Fibroblast of skin of left quadriceps (primary cell): ENCODE measurements at regions not wholly inside any gene's neighbourhood (a gene's known extent, or its start where the extent isn't known, plus 50 kb on each side); places are given as distances from the start of the nearest gene placed in this dataset.
"Not testable (repeated sequence)": the region's sequence is repeated elsewhere in the genome, so short reads cannot be mapped to it uniquely, and the experiment has no call there.

Experiments used
- DNase-seq, 2 experiments: peaks; one replicate each; pipeline ENCODE4 v3.0.0-alpha.2; 2013; ENCODE audit warnings: low read depth in 2 of 2

DNA sequence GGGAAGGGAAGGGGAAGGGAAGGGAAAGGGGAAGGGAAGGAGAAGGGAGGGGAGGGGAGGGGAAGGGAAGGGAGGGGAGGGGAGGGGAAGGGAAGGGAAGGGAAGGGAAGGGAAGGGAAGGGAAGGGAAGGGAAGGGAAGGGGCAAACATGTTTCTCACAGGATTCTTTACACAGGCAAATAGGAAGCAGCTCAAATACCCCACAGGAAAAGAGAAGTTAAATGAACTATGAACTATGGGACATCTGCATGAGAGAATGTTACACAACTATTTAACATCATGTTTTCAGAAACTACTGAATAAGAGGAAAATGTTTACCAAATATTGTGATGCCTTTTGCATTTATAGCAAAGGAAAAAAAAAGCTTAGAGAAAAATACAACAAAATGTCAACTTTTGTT is 125.4 kb upstream of the SLC30A5 start:
- no peak for DNase-seq

DNA sequence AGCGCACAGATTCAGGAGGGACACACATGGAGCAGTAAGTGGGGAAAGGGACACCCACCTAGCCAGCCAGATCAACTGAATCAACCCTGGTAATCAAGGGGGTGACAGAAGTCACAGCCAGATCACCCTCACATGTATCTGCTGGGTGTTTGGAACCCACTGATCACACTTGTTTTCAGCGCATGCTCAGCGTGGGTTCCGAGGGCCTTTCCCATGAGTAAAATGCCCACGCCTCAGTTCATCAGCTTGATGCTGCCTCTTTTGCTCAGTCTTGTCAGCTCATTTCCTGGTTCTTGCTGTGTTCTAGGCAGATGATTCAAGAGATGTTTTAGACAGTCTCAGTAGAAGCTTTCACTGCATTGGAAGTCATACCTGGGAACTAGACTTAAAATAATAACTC is 123.2 kb upstream of the SLC30A5 start:
- DNase-seq, result no peak

DNA sequence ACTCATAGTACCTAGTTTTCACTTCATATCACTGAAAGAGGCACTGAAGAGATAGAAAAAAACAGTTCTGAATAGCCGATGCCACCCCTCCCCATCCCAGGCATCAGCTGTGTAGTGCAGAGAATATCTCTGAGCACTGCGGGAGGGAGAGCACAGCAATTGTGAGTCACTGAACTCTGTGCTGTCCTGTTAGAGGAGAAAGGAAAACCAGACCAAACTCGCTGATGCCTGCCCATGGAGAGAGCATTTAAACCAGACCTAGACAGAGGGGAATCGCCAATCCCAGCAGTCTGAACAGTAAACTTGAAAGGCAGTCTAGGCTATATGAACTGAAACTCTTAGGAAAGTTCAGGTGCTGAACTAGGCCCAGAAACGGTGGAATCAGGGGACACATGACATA is 120.1 kb upstream of the SLC30A5 start:
- no peak for DNase-seq

GRCh38 chr5:68983043-68983442 is 110.8 kb upstream of the SLC30A5 start:
- no peak for DNase-seq

DNA sequence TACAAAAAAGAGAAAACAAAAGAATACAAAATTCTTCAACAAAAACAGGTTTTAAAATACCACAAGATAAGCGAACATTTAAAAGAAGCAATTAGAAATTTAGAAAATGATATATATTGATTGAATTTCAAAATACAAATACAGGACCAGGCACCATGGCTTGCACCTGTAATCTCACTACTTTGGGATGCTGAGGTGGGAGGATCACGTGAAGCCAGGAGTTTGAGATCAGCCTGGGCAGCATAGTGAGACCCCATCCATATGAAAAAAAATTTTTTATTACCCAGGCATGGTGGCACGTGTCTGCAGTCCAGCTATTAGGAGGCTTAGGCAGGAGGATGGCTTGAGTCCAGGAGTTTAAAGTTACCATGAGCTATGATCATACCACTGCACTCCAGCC is 109.9 kb upstream of the SLC30A5 start:
- DNase-seq, result no peak

DNA sequence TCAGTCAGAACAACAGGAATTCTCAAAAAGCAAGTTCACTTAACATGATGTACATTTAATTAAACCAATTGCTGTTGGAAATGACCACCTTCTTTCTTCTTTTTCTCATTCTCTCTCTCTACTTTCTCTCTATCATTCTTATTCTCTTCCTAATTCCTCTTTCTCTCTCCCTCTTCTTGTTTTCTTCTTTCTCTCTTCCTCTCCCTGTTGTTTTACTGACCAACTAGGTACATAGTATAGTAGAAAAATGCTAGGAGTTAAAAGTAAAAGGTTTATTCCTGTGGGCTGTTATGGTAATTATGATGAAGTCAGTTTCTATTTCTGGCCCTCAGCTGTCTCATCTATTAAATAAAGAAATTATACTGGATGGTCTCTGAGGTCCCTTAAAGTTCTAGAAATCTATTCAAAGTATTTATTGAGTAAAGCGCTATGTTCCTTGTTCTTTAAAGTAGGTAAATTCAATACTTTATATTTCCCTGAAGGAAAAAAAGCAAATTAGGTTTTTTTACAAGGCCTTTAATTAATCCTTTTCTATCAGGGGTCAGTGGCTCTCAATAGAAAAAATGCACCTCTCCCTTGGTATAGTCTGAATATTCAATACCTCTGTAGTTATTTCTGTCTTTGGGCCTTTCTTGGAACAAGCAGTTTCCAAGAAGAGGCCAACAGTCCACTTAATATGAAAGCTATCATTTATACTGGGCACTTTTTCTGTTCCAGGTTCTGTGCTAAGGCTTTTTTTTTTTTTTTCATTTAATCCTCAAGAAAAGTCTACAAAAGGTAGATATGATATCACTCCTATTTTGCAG is 102.3 kb upstream of the SLC30A5 start:
- DNase-seq, result no peak

DNA sequence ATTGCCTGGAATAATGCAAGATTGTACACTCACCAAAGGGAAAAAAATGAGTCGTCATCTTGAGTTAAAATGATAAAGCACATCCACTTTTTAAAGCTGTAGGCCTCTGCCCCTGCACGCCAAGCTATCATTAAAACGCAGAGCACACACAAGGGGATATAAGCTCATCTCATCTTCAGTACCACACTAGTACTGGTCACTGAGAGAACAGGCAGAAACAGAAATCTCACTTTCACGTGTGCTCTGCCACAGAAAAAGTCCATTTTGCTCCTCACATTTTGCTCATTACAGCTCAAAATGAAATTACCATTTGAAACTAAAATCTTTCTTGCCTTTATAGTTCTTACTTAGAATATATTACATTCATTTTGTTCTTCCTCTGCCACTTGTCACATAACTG is 99.2 kb upstream of the SLC30A5 start:
- DNase-seq, result no peak

- no peak for DNase-seq
Observed at GRCh38 chr5:68995845-68996545, 97.8 kb upstream of the SLC30A5 start.

GRCh38 chr5:68999181-68999580 is 94.6 kb upstream of the SLC30A5 start:
- DNase-seq, result no peak

DNA sequence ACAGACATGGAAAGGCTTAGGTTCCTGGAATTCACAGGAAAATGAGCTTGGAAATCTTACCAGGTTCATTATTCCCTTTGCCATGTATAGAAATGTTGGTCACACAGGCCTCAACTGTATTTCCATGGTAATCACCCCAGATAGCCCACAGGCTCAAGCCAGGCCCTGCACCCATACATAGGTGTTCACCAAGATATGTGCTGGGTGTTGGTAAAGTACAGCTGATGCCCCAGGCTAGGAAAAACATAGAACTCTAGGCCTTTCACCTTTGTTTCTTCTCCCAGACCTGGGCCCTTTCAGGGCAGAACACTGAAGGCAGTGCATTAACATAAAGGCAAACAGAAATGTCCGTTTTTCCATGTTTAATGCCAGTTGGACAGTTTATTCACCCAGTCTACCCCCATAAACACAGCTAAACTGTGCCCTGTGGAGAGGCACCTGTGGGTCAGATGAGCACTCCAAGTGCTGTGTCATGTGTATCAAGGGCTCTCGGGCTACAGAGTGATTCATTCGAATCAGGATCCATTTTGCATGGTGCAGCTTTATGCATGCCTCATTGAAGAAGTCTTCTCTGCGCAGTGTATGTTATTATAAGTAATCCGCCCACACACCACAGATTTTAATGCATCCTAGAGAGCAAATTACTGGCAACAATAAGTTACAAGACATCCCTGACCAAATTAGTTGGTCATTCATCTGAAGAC is 93.4 kb upstream of the SLC30A5 start:
- DNase-seq, result no peak

DNA sequence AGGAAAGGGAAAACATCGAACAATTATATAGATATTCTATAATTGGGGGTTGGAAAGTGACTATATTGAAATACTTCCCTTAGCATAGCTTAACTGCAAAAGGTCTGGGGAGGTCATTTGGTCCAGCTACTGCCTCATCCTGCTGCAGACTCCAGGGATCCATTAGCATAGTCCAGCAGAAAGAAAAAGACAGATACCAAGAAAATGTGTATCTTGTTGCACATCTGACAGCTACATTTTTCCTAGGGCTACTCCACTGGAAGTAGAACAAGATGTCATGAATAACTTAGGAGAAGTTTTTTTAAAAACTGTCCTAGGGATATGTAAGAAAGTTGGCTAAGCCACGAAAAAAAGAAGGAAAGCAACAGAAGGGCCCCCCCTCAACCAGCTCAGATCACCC is 92.9 kb upstream of the SLC30A5 start:
- no peak for DNase-seq

GRCh38 chr5:69001627-69002026 is 92.2 kb upstream of the SLC30A5 start:
- no peak for DNase-seq

DNA sequence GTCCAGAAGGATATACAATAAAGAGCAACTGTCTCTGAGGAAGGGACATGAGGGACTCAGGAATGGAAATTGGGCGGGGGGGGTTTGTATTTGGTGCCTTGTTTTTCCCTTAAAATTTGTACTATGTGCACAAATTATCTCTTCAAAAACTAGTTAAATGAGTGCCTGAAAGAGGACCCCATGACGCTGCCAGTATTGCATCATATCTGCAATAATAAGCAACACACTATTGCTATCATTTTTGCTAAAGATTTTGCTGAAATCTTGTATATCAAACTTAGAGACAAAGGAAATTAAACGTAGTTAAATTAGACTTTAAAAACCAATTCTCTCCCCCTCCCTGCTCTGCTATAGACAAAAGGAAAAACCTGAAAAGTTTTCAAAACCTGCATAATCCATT is 89.7 kb upstream of the SLC30A5 start:
- no peak for DNase-seq

GRCh38 chr5:69004676-69005075 is 89.1 kb upstream of the SLC30A5 start:
- DNase-seq, result no peak

DNA sequence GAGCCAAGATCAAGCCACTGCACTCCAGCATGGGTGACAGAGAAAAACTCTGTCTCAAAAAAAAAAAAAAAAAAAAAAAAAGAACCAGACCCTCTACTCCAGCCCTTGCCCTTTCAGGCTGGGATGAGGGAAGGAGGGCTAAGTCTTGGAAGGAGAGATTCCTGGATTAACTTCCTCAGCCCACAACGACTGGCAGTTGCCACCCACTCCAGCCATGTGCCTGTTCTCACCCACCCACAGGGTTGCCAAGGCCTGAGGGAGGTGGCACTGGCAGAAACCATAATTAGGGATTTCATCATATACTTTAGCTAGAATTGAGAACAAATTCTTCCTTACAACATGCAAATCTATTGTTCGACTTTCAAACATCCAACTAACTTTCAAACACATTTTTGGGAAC is 87.8 kb upstream of the SLC30A5 start:
- DNase-seq, result no peak

- no peak for DNase-seq
Observed at GRCh38 chr5:69007163-69007562, 86.7 kb upstream of the SLC30A5 start.

DNA sequence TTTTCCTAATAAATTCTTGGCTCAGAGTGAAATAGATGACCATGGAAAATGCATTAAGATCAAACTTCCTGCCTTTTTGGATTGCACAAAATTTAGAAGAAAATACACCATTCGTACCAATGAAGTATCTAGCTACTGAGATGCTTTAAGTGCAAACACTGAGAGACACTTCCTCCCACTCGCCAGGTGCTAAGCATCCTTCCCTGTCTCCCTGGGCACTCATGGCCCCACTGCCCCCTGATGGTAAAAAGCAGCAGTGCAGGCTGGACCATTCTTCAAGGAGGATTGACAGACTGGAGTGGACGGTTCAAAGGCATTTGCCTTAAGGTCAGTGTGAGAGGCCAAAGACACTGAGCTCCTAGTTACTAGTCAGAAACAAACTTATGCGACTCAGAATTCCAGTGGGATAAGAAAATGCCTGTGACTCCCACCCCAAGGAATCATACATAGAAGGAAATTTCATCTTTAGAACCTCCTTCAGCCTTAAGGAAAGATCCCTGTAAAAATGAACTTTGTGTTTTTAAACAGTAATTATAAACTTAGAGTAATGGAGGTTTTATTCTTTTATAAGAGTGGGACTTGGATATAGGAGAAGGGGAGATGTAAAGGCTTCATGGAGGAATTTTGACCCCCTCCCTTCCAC is 86.0 kb upstream of the SLC30A5 start:
- DNase-seq, result no peak

GRCh38 chr5:69010476-69010875 is 83.3 kb upstream of the SLC30A5 start:
- DNase-seq, result no peak

GRCh38 chr5:69011910-69012309 is 81.9 kb upstream of the SLC30A5 start:
- no peak for DNase-seq

DNA sequence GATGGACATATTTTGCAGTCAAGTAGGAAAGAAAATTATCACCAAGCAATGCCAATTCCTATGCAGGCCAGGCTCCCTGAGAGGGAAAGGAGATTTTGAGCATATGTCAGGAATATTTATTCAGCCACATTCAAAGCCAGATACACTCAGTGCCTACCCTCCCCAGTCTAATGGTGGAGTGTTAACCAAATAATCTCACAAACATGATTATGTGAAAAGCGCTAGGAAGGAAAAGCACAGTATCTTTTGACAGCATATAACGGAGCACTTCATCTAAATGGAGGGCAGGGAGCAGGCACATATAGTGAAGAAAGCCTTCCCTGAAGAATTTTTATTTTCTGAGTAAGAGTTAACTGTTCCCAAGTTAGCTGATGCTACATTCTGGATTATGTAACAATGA is 80.3 kb upstream of the SLC30A5 start:
- DNase-seq, result no peak

DNA sequence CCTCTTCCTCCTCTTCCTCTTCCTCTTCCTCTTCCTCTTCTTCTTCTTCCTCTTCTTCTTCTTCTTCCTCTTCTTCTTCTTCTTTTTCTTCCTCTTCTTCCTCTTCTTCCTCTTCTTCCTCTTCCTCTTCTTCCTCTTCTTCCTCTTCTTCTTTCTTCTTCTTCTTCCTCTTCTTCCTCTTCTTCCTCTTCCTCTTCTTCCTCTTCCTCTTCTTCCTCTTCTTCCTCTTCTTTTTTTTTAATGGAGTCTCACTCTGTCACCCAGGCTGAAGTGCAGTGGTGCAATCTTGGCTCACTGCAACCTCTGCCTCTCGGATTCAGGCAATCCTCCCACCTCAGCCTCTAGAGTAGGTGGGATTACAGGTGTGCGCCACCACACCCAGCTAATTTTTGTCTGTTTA is 79.8 kb upstream of the SLC30A5 start:
- not testable (repeated sequence) for DNase-seq

DNA sequence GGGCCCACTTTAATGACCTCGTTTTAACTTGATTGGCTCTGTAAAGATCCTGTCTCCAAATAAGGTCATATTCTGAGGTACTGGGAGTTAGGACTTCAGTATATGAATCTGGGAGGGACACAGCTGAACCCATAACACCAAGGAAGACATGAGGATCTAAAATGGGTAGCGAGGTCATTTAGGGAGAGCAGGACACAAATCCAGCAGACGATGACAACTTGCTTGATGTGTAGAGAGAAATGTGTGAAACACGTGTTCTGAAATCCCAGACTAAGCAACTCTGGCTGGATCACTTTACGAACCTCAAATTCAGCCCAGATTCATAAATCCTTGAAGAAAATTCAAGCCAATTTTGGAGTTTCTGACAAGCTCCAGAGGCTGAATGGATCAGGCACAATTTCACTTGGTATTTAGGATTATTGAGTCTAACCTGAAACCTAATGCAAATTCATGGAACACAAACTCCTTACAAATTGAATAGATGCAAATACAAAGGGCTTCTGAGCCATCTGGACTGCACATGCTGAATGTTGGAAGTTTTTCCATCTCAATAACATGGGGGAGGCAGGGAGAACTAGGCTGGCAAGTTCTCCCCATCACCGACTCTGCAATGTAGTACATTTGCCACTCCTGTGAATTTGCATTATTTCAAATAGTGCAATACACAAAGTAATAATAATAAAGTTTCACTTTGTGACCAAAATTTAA is 74.0 kb upstream of the SLC30A5 start:
- DNase-seq, result no peak
